Vagina (tissue), 2 donors: ENCODE measurements at regions not wholly inside any gene's neighbourhood (a gene's known extent, or its start where the extent isn't known, plus 50 kb on each side); places are given as distances from the start of the nearest gene placed in this dataset.

Experiments
- DNase-seq, 2 donors: peaks; one replicate each; pipeline ENCODE4 v3.0.0-alpha.2; 2017; ENCODE audit errors: extremely low spot score in 2 of 2
- H3K27ac ChIP-seq: fragments of 200-600 bp; sonication (generic); one replicate; pipeline ENCODE4 v1.5.1; 2019
- H3K27me3 ChIP-seq: fragments of 200-600 bp; sonication (generic); one replicate; pipeline ENCODE4 v1.5.1; 2019
- H3K36me3 ChIP-seq, 2 donors: fragments of 200-600 bp; sonication (generic); one replicate each; pipeline ENCODE4 v1.5.1; 2017 to 2019
- H3K4me1 ChIP-seq: fragments of 200-600 bp; sonication (generic); one replicate; pipeline ENCODE4 v1.5.1; 2019
- H3K4me3 ChIP-seq, 2 donors: fragments of 200-600 bp; sonication (generic); 1 replicate in 1 of 2; 2 replicates in 1 of 2; pipeline ENCODE4 v1.5.1; 2016 to 2019
- H3K9me3 ChIP-seq: fragments of 200-600 bp; sonication (generic); one replicate; pipeline ENCODE4 v1.5.1; 2019
- CTCF ChIP-seq, 3 experiments: fragments of 450-650 bp in 2 of 3; fragments of 200-600 bp in 1 of 3; sonication (generic) in 1 of 3; IDR thresholded peaks; one replicate each; pipeline ENCODE4 v1.5.1; 2017 to 2019; ENCODE audit warnings: antibody characterized with exemption in 3 of 3, mild to moderate bottlenecking in 2 of 3, moderate library complexity in 2 of 3
- POLR2A ChIP-seq, 2 donors: fragments of 450-650 bp; IDR thresholded peaks; one replicate each; pipeline ENCODE4 v1.6.1; 2017; ENCODE audit warnings: antibody characterized with exemption in 2 of 2, mild to moderate bottlenecking in 2 of 2, moderate library complexity in 2 of 2
- POLR2AphosphoS5 ChIP-seq, 2 donors: sonication (generic); formaldehyde crosslinking; IDR thresholded peaks; one replicate each; pipeline ENCODE4 v1.9.0; 2017; ENCODE audit warnings: antibody characterized with exemption in 2 of 2, mild to moderate bottlenecking in 2 of 2, low read depth in 1 of 2; ENCODE audit not compliant: insufficient read depth in 1 of 2
- intact Hi-C: fragments of 100-400 bp; cut with DNase I; formaldehyde crosslinking; loops from one replicate; pipeline ENCODE4 v1.15.1; 2023

GRCh38 chr22:48376936-48377712, 1450.5 kb downstream of the BRD1 start:
- no peak overlapping the region for H3K4me3 ChIP-seq
- no peaks in the 10 kb centered on the region for H3K27me3 ChIP-seq
- no peak overlapping the region for H3K27ac ChIP-seq
- TF ChIP-seq CTCF (IDR thresholded peaks at IDR 0.05) (no peak), POLR2A (IDR thresholded peaks at IDR 0.05) (no peak), POLR2AphosphoS5 (IDR thresholded peaks at IDR 0.05; ENCODE audit: insufficient read depth in 1 of 2, low read depth in 1 of 2) (no peak)
- no peaks in the 10 kb centered on the region for H3K9me3 ChIP-seq
- H3K4me1 ChIP-seq: no peaks in the 10 kb centered on the region
- H3K36me3 ChIP-seq: no peaks in the 10 kb centered on the region
- peak in 1 of 2 donors; percentile 83 for DNase-seq
- intact Hi-C loops: no loop called here

- H3K27me3 ChIP-seq: no peaks in the 10 kb centered on the region
- intact Hi-C loops: no loop called here
- no peaks in the 10 kb centered on the region for H3K9me3 ChIP-seq
- no peaks in the 10 kb centered on the region for H3K4me1 ChIP-seq
- DNase-seq: no peak
- no peak overlapping the region for H3K4me3 ChIP-seq
- TF ChIP-seq POLR2A (IDR thresholded peaks at IDR 0.05) (no peak), CTCF (IDR thresholded peaks at IDR 0.05) (no peak), POLR2AphosphoS5 (IDR thresholded peaks at IDR 0.05; ENCODE audit: insufficient read depth in 1 of 2, low read depth in 1 of 2) (no peak)
- H3K27ac ChIP-seq: no peak overlapping the region
- no peaks in the 10 kb centered on the region for H3K36me3 ChIP-seq
These were observed 1451.2 kb downstream of the BRD1 start for GRCh38 chr22:48376428-48376827.

GRCh38 chr22:48373626-48374173, 1454.0 kb downstream of the BRD1 start:
- intact Hi-C loops: no loop called here
- DNase-seq: no peak
- peaks cover 6% of the 10 kb centered on the region for H3K4me1 ChIP-seq

GRCh38 chr22:48372390-48372789, 1455.3 kb downstream of the BRD1 start:
- intact Hi-C loops: no loop called here
- Histone ChIP-seq H3K27me3 (no peaks in the 10 kb centered on the region), H3K9me3 (no peaks in the 10 kb centered on the region), H3K36me3 (no peaks in the 10 kb centered on the region), H3K4me1 (peaks cover 6% of the 10 kb centered on the region), H3K4me3 (no peak overlapping the region), H3K27ac (no peak overlapping the region)
- no peak for TF ChIP-seq POLR2AphosphoS5 (IDR thresholded peaks at IDR 0.05; ENCODE audit: insufficient read depth in 1 of 2, low read depth in 1 of 2)
- TF ChIP-seq CTCF (IDR thresholded peaks at IDR 0.05): no peak
- no peak for TF ChIP-seq POLR2A (IDR thresholded peaks at IDR 0.05)
- peak in 1 of 2 donors; percentile 58 for DNase-seq

More at GRCh38 chr22:48373626-48374173, 1454.0 kb downstream of the BRD1 start:
- TF ChIP-seq CTCF (IDR thresholded peaks at IDR 0.05): no peak
- no peak for TF ChIP-seq POLR2A (IDR thresholded peaks at IDR 0.05)
- TF ChIP-seq POLR2AphosphoS5 (IDR thresholded peaks at IDR 0.05; ENCODE audit: insufficient read depth in 1 of 2, low read depth in 1 of 2): no peak
- no peaks in the 10 kb centered on the region for H3K27me3 ChIP-seq
- no peak overlapping the region for H3K27ac ChIP-seq
- no peaks in the 10 kb centered on the region for H3K36me3 ChIP-seq
- H3K9me3 ChIP-seq: no peaks in the 10 kb centered on the region
- no peak overlapping the region for H3K4me3 ChIP-seq

- intact Hi-C loops: no loop called here
- TF ChIP-seq POLR2A (IDR thresholded peaks at IDR 0.05) (no peak), POLR2AphosphoS5 (IDR thresholded peaks at IDR 0.05; ENCODE audit: insufficient read depth in 1 of 2, low read depth in 1 of 2) (no peak), CTCF (IDR thresholded peaks at IDR 0.05) (no peak)
- Histone ChIP-seq H3K36me3 (no peaks in the 10 kb centered on the region), H3K4me3 (no peak overlapping the region), H3K4me1 (peaks cover 6% of the 10 kb centered on the region), H3K27me3 (no peaks in the 10 kb centered on the region), H3K9me3 (no peaks in the 10 kb centered on the region), H3K27ac (no peak overlapping the region)
- no peak for DNase-seq
These were observed 1456.3 kb downstream of the BRD1 start for GRCh38 chr22:48371391-48371790.
